H1 (cell line): ENCODE measurements at regions not wholly inside any gene's neighbourhood (a gene's known extent, or its start where the extent isn't known, plus 50 kb on each side); places are given as distances from the start of the nearest gene placed in this dataset.

Source experiments
- BRCA1 ChIP-seq: IDR thresholded peaks from 2 replicates; pipeline ENCODE4 v1.6.1; 2012; ENCODE audit warnings: low read depth, low read length, improper control_type of control experiment
- CEBPB ChIP-seq: IDR thresholded peaks from 2 replicates; pipeline ENCODE4 v1.6.1; 2012; ENCODE audit warnings: low read depth, low read length
- CHD2 ChIP-seq: IDR thresholded peaks from 2 replicates; pipeline ENCODE4 v1.6.1; 2012; ENCODE audit warnings: low read length, improper control_type of control experiment
- CREB1 ChIP-seq: IDR thresholded peaks from 2 replicates; pipeline ENCODE4 v1.6.1; 2012; ENCODE audit warnings: inconsistent platforms
- CTCF ChIP-seq, 3 experiments: IDR thresholded peaks; 1 replicate in 2 of 3; 2 replicates in 1 of 3; pipeline versions ENCODE4 v1.5.1 to v1.6.1; 2011; ENCODE audit warnings: low read length in 3 of 3, mild to moderate bottlenecking in 3 of 3, inconsistent platforms in 2 of 3, low read depth in 1 of 3, moderate library complexity in 1 of 3; ENCODE audit not compliant: insufficient read depth in 1 of 3; ENCODE audit errors: control extremely low read depth in 1 of 3
- EP300 ChIP-seq, 2 experiments: IDR thresholded peaks; 1 replicate in 1 of 2; 2 replicates in 1 of 2; pipeline ENCODE4 v1.6.1; 2011 to 2012; ENCODE audit warnings: low read depth in 2 of 2, low read length in 2 of 2, mild to moderate bottlenecking in 2 of 2, borderline replicate concordance in 1 of 2, inconsistent platforms in 1 of 2, moderate library complexity in 1 of 2
- EZH2 ChIP-seq: fragments of 200-600 bp; sonication (generic); IDR thresholded peaks from 2 replicates; pipeline ENCODE4 v1.7.1; 2012; ENCODE audit warnings: low read depth, mild to moderate bottlenecking, moderate library complexity, low read length, inconsistent platforms; ENCODE audit not compliant: severe bottlenecking
- MAX ChIP-seq: IDR thresholded peaks from 2 replicates; pipeline ENCODE4 v1.6.1; 2012; ENCODE audit warnings: inconsistent platforms
- NRF1 ChIP-seq: IDR thresholded peaks from 2 replicates; pipeline ENCODE4 v1.6.1; 2011; ENCODE audit warnings: mild to moderate bottlenecking, low read depth, low read length, improper control_type of control experiment
- POLR2A ChIP-seq, 2 experiments: IDR thresholded peaks; 1 replicate in 1 of 2; 2 replicates in 1 of 2; pipeline ENCODE4 v1.6.1; 2011; ENCODE audit warnings: low read depth in 2 of 2, low read length in 2 of 2, mild to moderate bottlenecking in 2 of 2; ENCODE audit errors: control extremely low read depth in 1 of 2
- SRF ChIP-seq: IDR thresholded peaks from 2 replicates; pipeline ENCODE4 v1.6.1; 2011; ENCODE audit warnings: mild to moderate bottlenecking, low read depth, low read length, moderate library complexity
- TAF1 ChIP-seq: IDR thresholded peaks from 2 replicates; pipeline ENCODE4 v1.6.1; 2011; ENCODE audit warnings: mild to moderate bottlenecking, low read depth, low read length
- TEAD4 ChIP-seq: IDR thresholded peaks from 2 replicates; pipeline ENCODE4 v1.6.1; 2012; ENCODE audit warnings: low read depth, low read length, inconsistent platforms, mixed read lengths
- YY1 ChIP-seq: IDR thresholded peaks from 2 replicates; pipeline ENCODE4 v1.6.1; 2011; ENCODE audit warnings: low read depth, mild to moderate bottlenecking, low read length

DNA sequence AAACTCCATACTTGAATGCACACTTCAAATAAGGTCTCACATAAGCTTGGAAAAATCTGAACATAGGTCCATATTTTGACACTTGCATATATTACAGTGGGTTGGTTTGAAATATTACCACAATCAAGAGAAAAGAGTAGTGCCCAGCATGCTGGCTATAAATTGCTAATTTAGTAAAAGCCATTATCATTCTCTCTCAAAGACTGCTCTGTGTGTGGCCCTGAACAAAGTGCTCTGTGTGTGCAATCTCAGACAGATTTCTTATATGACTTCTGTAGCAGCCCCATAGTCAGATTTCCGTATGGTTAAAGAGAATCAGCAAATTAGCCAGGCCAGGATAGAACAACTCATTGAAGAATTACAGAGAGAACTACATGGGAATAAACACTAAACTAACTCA, 78.2 kb downstream of the LIG4 start:
- TF ChIP-seq TEAD4 (no peak), TAF1 (no peak), POLR2A (IDR thresholded peaks at IDR 0.05; ENCODE audit: control extremely low read depth in 1 of 2, low read depth in 2 of 2, low read length in 2 of 2) (no peak), CTCF (IDR thresholded peaks at IDR 0.05; ENCODE audit: control extremely low read depth in 1 of 3, insufficient read depth in 1 of 3, low read depth in 1 of 3, low read length in 3 of 3) (no peak), SRF (no peak), EZH2 (no peak), CHD2 (no peak), EP300 (IDR thresholded peaks at IDR 0.05; ENCODE audit: borderline replicate concordance in 1 of 2, low read depth in 2 of 2, low read length in 2 of 2) (no peak), NRF1 (no peak), CEBPB (no peak), MAX (no peak), YY1 (no peak), BRCA1 (no peak), CREB1 (no peak)
